ENCODE measurements at regions not wholly inside any gene's neighbourhood (a gene's known extent, or its start where the extent isn't known, plus 50 kb on each side); places are given as distances from the start of the nearest gene placed in this dataset.
"Not testable (repeated sequence)": the region's sequence is repeated elsewhere in the genome, so short reads cannot be mapped to it uniquely, and the experiment has no call there.

GRCh38 chr5:77910602-77911188 is 134.6 kb upstream of the TBCA start:
- Histone ChIP-seq H3K27me3 (ENCODE audit: control insufficient read depth, insufficient read depth, low read length, poor library complexity, severe bottlenecking) (no peaks in the 10 kb centered on the region), H3K4me3 (ENCODE audit: insufficient read depth, low read depth, low read length) (no peak overlapping the region), H3K27ac (ENCODE audit: insufficient read depth, low read depth, low read length, poor library complexity, severe bottlenecking) (no peak overlapping the region), H3K9me3 (ENCODE audit: control insufficient read depth, low read length) (no peaks in the 10 kb centered on the region), H3K36me3 (ENCODE audit: control insufficient read depth, insufficient read depth, low read length) (no peaks in the 10 kb centered on the region), H3K4me1 (ENCODE audit: control insufficient read depth, insufficient read depth, low read length) (no peaks in the 10 kb centered on the region)

GRCh38 chr5:77909237-77909636 is 133.1 kb upstream of the TBCA start:
- Histone ChIP-seq H3K4me3 (ENCODE audit: insufficient read depth, low read depth, low read length) (no peak overlapping the region), H3K27ac (ENCODE audit: insufficient read depth, low read depth, low read length, poor library complexity, severe bottlenecking) (no peak overlapping the region), H3K9me3 (ENCODE audit: control insufficient read depth, low read length) (no peaks in the 10 kb centered on the region), H3K27me3 (ENCODE audit: control insufficient read depth, insufficient read depth, low read length, poor library complexity, severe bottlenecking) (no peaks in the 10 kb centered on the region), H3K36me3 (ENCODE audit: control insufficient read depth, insufficient read depth, low read length) (no peaks in the 10 kb centered on the region), H3K4me1 (ENCODE audit: control insufficient read depth, insufficient read depth, low read length) (no peaks in the 10 kb centered on the region)
- WGBS, 2 experiments, result 98% methylated on average over 2 of the region's 2 CpGs

GRCh38 chr5:77908787-77909186 is 132.6 kb upstream of the TBCA start:
- H3K9me3 ChIP-seq (ENCODE audit: control insufficient read depth, low read length), result no peaks in the 10 kb centered on the region
- H3K27ac ChIP-seq (ENCODE audit: insufficient read depth, low read depth, low read length, poor library complexity, severe bottlenecking), result no peak overlapping the region
- no peak overlapping the region for H3K4me3 ChIP-seq (ENCODE audit: insufficient read depth, low read depth, low read length)
- no peaks in the 10 kb centered on the region for H3K27me3 ChIP-seq (ENCODE audit: control insufficient read depth, insufficient read depth, low read length, poor library complexity, severe bottlenecking)
- 94% methylated on average over 3 of the region's 3 CpGs for WGBS, 2 experiments
- H3K36me3 ChIP-seq (ENCODE audit: control insufficient read depth, insufficient read depth, low read length), result no peaks in the 10 kb centered on the region
- H3K4me1 ChIP-seq (ENCODE audit: control insufficient read depth, insufficient read depth, low read length), result no peaks in the 10 kb centered on the region

GRCh38 chr5:77907786-77908185 is 131.6 kb upstream of the TBCA start:
- Histone ChIP-seq H3K9me3 (ENCODE audit: control insufficient read depth, low read length) (no peaks in the 10 kb centered on the region), H3K4me3 (ENCODE audit: insufficient read depth, low read depth, low read length) (no peak overlapping the region), H3K4me1 (ENCODE audit: control insufficient read depth, insufficient read depth, low read length) (no peaks in the 10 kb centered on the region), H3K27me3 (ENCODE audit: control insufficient read depth, insufficient read depth, low read length, poor library complexity, severe bottlenecking) (no peaks in the 10 kb centered on the region), H3K27ac (ENCODE audit: insufficient read depth, low read depth, low read length, poor library complexity, severe bottlenecking) (no peak overlapping the region), H3K36me3 (ENCODE audit: control insufficient read depth, insufficient read depth, low read length) (no peaks in the 10 kb centered on the region)
- 96 to 98% methylated on average over 2 of the region's 2 CpGs for WGBS, 2 experiments

- no peak overlapping the region for H3K4me3 ChIP-seq (ENCODE audit: insufficient read depth, low read depth, low read length)
- H3K9me3 ChIP-seq (ENCODE audit: control insufficient read depth, low read length), result no peaks in the 10 kb centered on the region
- H3K36me3 ChIP-seq (ENCODE audit: control insufficient read depth, insufficient read depth, low read length), result no peaks in the 10 kb centered on the region
- no peak overlapping the region for H3K27ac ChIP-seq (ENCODE audit: insufficient read depth, low read depth, low read length, poor library complexity, severe bottlenecking)
- no peaks in the 10 kb centered on the region for H3K4me1 ChIP-seq (ENCODE audit: control insufficient read depth, insufficient read depth, low read length)
- 89 to 96% methylated on average over 8 of the region's 8 CpGs for WGBS, 2 experiments
- H3K27me3 ChIP-seq (ENCODE audit: control insufficient read depth, insufficient read depth, low read length, poor library complexity, severe bottlenecking), result no peaks in the 10 kb centered on the region
These were observed 130.7 kb upstream of the TBCA start for GRCh38 chr5:77906806-77907205.

GRCh38 chr5:77904362-77904761 is 128.2 kb upstream of the TBCA start:
- no peaks in the 10 kb centered on the region for H3K27me3 ChIP-seq (ENCODE audit: control insufficient read depth, insufficient read depth, low read length, poor library complexity, severe bottlenecking)
- H3K4me1 ChIP-seq (ENCODE audit: control insufficient read depth, insufficient read depth, low read length), result no peaks in the 10 kb centered on the region
- WGBS, 2 experiments, result 74 to 85% methylated on average over 2 to 3 of the region's 3 CpGs
- no peak overlapping the region for H3K4me3 ChIP-seq (ENCODE audit: insufficient read depth, low read depth, low read length)
- H3K36me3 ChIP-seq (ENCODE audit: control insufficient read depth, insufficient read depth, low read length), result no peaks in the 10 kb centered on the region
- no peak overlapping the region for H3K27ac ChIP-seq (ENCODE audit: insufficient read depth, low read depth, low read length, poor library complexity, severe bottlenecking)
- H3K9me3 ChIP-seq (ENCODE audit: control insufficient read depth, low read length), result no peaks in the 10 kb centered on the region

GRCh38 chr5:77900691-77901090 is 124.6 kb upstream of the TBCA start:
- Histone ChIP-seq H3K36me3 (ENCODE audit: control insufficient read depth, insufficient read depth, low read length) (no peaks in the 10 kb centered on the region), H3K27me3 (ENCODE audit: control insufficient read depth, insufficient read depth, low read length, poor library complexity, severe bottlenecking) (no peaks in the 10 kb centered on the region), H3K4me3 (ENCODE audit: insufficient read depth, low read depth, low read length) (no peak overlapping the region), H3K27ac (ENCODE audit: insufficient read depth, low read depth, low read length, poor library complexity, severe bottlenecking) (no peak overlapping the region), H3K9me3 (ENCODE audit: control insufficient read depth, low read length) (no peaks in the 10 kb centered on the region), H3K4me1 (ENCODE audit: control insufficient read depth, insufficient read depth, low read length) (no peaks in the 10 kb centered on the region)
- 72 to 81% methylated on average over 3 of the region's 3 CpGs for WGBS, 2 experiments

GRCh38 chr5:77898385-77898784 is 122.2 kb upstream of the TBCA start:
- H3K36me3 ChIP-seq (ENCODE audit: control insufficient read depth, insufficient read depth, low read length), result no peaks in the 10 kb centered on the region
- H3K27me3 ChIP-seq (ENCODE audit: control insufficient read depth, insufficient read depth, low read length, poor library complexity, severe bottlenecking), result no peaks in the 10 kb centered on the region
- 86 to 98% methylated on average over 2 of the region's 2 CpGs for WGBS, 2 experiments
- H3K27ac ChIP-seq (ENCODE audit: insufficient read depth, low read depth, low read length, poor library complexity, severe bottlenecking), result no peak overlapping the region
- H3K4me1 ChIP-seq (ENCODE audit: control insufficient read depth, insufficient read depth, low read length), result no peaks in the 10 kb centered on the region
- H3K9me3 ChIP-seq (ENCODE audit: control insufficient read depth, low read length), result no peaks in the 10 kb centered on the region
- H3K4me3 ChIP-seq (ENCODE audit: insufficient read depth, low read depth, low read length), result no peak overlapping the region

- Histone ChIP-seq H3K4me1 (ENCODE audit: control insufficient read depth, insufficient read depth, low read length) (no peaks in the 10 kb centered on the region), H3K27ac (ENCODE audit: insufficient read depth, low read depth, low read length, poor library complexity, severe bottlenecking) (no peak overlapping the region), H3K36me3 (ENCODE audit: control insufficient read depth, insufficient read depth, low read length) (no peaks in the 10 kb centered on the region), H3K27me3 (ENCODE audit: control insufficient read depth, insufficient read depth, low read length, poor library complexity, severe bottlenecking) (no peaks in the 10 kb centered on the region), H3K4me3 (ENCODE audit: insufficient read depth, low read depth, low read length) (no peak overlapping the region), H3K9me3 (ENCODE audit: control insufficient read depth, low read length) (no peaks in the 10 kb centered on the region)
- 91 to 95% methylated on average over 3 of the region's 3 CpGs for WGBS, 2 experiments
These were observed 120.2 kb upstream of the TBCA start for GRCh38 chr5:77896338-77896737.

GRCh38 chr5:77894103-77894502 is 118.0 kb upstream of the TBCA start:
- 79 to 88% methylated on average over 5 of the region's 5 CpGs for WGBS, 2 experiments

More at GRCh38 chr5:77894103-77894502, 118.0 kb upstream of the TBCA start:
- not testable (repeated sequence) for H3K27me3 ChIP-seq (ENCODE audit: control insufficient read depth, insufficient read depth, low read length, poor library complexity, severe bottlenecking); H3K4me3 ChIP-seq (ENCODE audit: insufficient read depth, low read depth, low read length); H3K9me3 ChIP-seq (ENCODE audit: control insufficient read depth, low read length); H3K36me3 ChIP-seq (ENCODE audit: control insufficient read depth, insufficient read depth, low read length); H3K27ac ChIP-seq (ENCODE audit: insufficient read depth, low read depth, low read length, poor library complexity, severe bottlenecking); H3K4me1 ChIP-seq (ENCODE audit: control insufficient read depth, insufficient read depth, low read length)
